GM12891 (cell line): ENCODE measurements at regions not wholly inside any gene's neighbourhood (a gene's known extent, or its start where the extent isn't known, plus 50 kb on each side); places are given as distances from the start of the nearest gene placed in this dataset.

Experiments
- PAX5 ChIP-seq: IDR thresholded peaks from 2 replicates; pipeline ENCODE4 v1.6.1; 2011; ENCODE audit warnings: low read length, moderate library complexity, mild to moderate bottlenecking; ENCODE audit not compliant: insufficient read depth, severe bottlenecking
- POLR2A ChIP-seq: IDR thresholded peaks from 2 replicates; pipeline ENCODE4 v1.6.1; 2011; ENCODE audit warnings: low read depth, low read length, control low read depth
- POLR2AphosphoS5 ChIP-seq: IDR thresholded peaks from 2 replicates; pipeline ENCODE4 v1.6.1; 2011; ENCODE audit warnings: low read depth, low read length, control low read depth
- SPI1 ChIP-seq: IDR thresholded peaks from 2 replicates; pipeline ENCODE4 v1.6.1; 2011; ENCODE audit warnings: low read depth, low read length, control low read depth
- TAF1 ChIP-seq: IDR thresholded peaks from 2 replicates; pipeline ENCODE4 v1.6.1; 2011; ENCODE audit warnings: low read depth, low read length, control low read depth

DNA sequence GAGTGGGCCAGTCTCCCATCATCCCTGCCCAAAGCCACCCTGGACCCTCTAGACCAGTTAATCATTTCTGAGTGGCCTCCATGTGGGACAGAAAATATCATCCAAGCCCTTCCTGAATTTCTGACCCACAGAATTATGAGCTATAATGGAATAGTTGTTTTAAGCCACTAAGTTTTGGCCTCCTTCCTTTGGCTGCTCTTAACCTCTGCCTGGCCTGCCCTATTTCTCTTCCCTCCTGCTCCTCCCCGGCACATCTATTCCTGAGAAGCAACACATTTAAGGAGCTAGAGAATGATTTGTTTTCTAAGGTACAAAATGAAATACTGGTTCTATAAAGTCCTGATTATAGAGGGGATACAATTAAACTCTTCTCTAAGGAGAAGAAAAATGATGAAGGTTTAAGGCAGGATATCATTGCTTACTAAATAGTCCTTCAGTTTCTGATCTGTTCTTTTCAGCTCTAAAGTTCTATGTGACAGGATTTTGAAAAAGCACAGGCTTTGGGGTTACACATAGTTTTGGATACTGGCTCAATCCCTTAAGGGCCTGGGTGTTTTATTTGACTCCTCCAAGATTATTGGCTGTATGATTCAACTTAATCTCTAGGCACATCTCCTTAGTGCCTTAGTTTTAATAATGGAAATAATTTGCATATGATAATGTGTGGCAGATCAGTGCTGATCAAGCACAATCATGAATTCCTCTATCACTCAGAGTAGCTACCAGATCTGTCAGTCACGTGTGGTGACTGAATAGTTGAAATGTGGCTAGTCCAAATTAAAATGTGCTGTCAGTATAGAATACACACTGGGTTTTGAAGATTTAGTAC, 240.3 kb downstream of the VAPA start:
- TF ChIP-seq TAF1 (no peak), POLR2A (no peak), POLR2AphosphoS5 (no peak), SPI1 (no peak), PAX5 (no peak)
